Activated T-cell treated with anti-CD3 and anti-CD28 coated beads, Interleukin-2, amount 50 U/mL, for 72 hours (primary cell): ENCODE measurements at regions not wholly inside any gene's neighbourhood (a gene's known extent, or its start where the extent isn't known, plus 50 kb on each side); places are given as distances from the start of the nearest gene placed in this dataset.

ENCODE experiments used
- ATAC-seq, 2 donors: fragments of 150-1000 bp; cut with Tn5 transposase; replicated peaks in 1 of 2; 2 replicates each; pipeline ENCODE4 v1.10.0; 2021; ENCODE audit warnings: moderate library complexity in 2 of 2, mild to moderate bottlenecking in 1 of 2
- DNase-seq, 2 donors: peaks; one replicate each; pipeline ENCODE4 v3.0.0; 2021 to 2022; ENCODE audit warnings: mixed read lengths in 1 of 2
- H3K27ac Mint-ChIP-seq: one replicate; pipeline ENCODE4 v1.8.0; 2022; ENCODE audit warnings: mild to moderate bottlenecking, moderate library complexity, mixed read lengths
- H3K27me3 Mint-ChIP-seq: one replicate; pipeline ENCODE4 v1.8.0; 2022; ENCODE audit warnings: low read depth, mixed read lengths
- H3K36me3 Mint-ChIP-seq, 2 donors: one replicate each; pipeline ENCODE4 v1.8.0; 2022; ENCODE audit warnings: mixed read lengths in 2 of 2, mild to moderate bottlenecking in 1 of 2; ENCODE audit not compliant: insufficient read depth in 2 of 2
- H3K4me1 Mint-ChIP-seq: one replicate; pipeline ENCODE4 v1.8.0; 2022; ENCODE audit warnings: low read depth, mixed read lengths
- H3K4me3 Mint-ChIP-seq, 2 donors: one replicate each; pipeline ENCODE4 v1.8.0; 2022; ENCODE audit warnings: mild to moderate bottlenecking in 2 of 2, mixed read lengths in 2 of 2, moderate library complexity in 2 of 2
- H3K9me3 Mint-ChIP-seq, 2 donors: one replicate each; pipeline ENCODE4 v1.8.0; 2022; ENCODE audit warnings: mixed read lengths in 2 of 2

DNA sequence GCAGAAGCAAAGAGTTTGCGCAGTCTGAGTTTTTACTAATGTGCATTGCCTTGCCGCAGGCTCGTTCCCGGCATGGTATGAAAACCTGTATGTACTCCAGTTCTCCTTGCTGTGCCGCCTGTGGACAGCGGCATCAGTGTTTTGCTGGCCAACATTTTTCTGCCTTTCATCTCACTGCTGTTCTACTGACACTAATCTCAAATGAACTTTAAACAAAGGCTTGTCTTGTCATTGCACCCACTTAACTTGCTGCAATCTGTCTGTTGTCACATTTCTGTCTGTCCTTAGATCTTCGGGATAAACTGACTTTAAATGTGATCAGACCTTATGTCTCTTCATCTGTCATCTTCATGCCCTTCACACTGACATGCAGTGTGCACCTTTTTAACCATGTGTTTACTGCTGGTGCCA lies 71.7 kb upstream of the ZNRF2 start:
- ATAC-seq (no peak), DNase-seq (no peak)
- Mint-ChIP-seq H3K9me3 (no peaks in the 10 kb centered on the region), H3K4me1 (no peaks in the 10 kb centered on the region), H3K27me3 (peaks cover 13% of the 10 kb centered on the region), H3K4me3 (no peak overlapping the region), H3K36me3 (no peaks in the 10 kb centered on the region), H3K27ac (no peak overlapping the region)

DNA sequence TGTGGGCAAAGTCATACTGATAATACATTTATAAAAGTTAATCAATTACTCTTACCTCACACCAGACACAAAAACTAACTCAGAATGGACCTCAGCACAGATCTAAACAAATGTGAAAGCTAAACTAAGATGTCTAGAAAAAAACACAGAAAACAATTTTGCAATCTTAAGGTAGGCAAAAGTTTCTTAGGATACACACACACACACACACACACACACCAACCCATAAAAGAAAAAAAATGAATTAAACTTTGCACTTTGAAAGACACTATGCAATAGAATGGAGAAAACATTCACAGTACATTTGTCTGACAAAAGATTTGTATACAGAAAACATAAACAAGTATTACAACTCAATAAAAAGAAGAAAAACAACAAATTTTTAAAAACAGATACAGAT lies 70.8 kb upstream of the ZNRF2 start:
- Mint-ChIP-seq H3K27me3 (peaks cover 13% of the 10 kb centered on the region), H3K27ac (no peak overlapping the region), H3K9me3 (no peaks in the 10 kb centered on the region), H3K4me1 (no peaks in the 10 kb centered on the region), H3K4me3 (no peak overlapping the region), H3K36me3 (no peaks in the 10 kb centered on the region)
- ATAC-seq (no peak), DNase-seq (no peak)

GRCh38 chr7:30214651-30215137 lies 69.7 kb upstream of the ZNRF2 start:
- peaks cover 0 to 2% of the 10 kb centered on the region in 2 donors for H3K36me3 Mint-ChIP-seq
- no peak overlapping the region for H3K4me3 Mint-ChIP-seq
- H3K27me3 Mint-ChIP-seq = peaks cover 11% of the 10 kb centered on the region
- DNase-seq = no peak
- no peak overlapping the region for H3K27ac Mint-ChIP-seq
- no peak for ATAC-seq
- peaks cover 0 to 4% of the 10 kb centered on the region in 2 donors for H3K9me3 Mint-ChIP-seq
- H3K4me1 Mint-ChIP-seq = no peaks in the 10 kb centered on the region

DNA sequence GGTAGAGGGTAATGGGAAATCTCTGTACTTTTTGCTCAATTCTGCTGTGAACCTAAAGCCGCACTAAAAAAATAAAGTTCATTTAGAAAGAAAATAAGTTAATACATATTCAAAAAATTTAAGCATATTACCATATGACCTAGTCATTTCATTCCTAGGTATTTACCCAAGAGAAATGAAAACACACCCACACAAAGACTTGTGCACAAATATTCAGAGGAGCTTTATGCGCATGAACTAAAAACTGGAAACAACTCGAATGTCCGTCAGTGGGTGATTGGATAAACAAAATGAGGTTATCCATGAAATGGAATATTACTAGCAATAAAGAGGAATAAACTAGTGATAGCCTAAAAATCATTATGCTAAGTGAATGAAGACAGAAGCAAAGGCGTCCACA lies 62.6 kb upstream of the ZNRF2 start:
- peaks cover 14% of the 10 kb centered on the region for H3K4me1 Mint-ChIP-seq

DNA sequence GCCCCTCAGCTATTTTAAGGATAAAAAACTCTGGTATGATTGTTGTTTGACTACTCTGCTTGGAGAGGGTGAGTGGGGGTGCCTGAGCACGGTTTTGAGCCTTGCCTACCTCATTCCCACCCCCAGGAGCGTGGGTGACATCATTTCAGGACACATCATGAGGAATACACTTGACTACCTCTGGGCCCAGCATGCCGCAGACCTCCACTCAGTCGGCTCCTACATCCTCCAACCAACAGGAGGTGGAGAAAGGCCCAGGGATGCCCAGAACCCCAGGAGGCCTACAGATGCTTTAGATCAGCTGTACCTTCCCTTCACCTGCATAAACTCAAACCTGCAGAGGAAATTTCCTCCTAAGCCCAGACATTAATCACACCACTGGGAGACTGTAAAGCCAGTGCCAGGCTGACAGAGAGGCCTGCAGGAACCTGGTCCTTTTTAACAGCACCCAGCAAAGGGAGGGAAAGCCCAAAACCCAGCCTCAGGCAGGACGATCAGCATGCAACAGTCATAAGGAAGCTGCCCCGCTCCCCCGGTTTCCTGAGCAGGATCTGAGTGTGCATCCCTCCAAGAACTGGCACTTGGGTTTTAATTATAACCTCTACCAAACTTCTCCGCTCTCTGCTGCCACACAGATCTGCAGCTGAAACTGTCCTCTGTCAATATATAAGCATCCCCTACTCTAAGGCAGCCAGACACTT lies 61.7 kb upstream of the ZNRF2 start:
- H3K9me3 Mint-ChIP-seq = peaks cover 0 to 6% of the 10 kb centered on the region in 2 donors
- ATAC-seq = peak in 1 of 2 donors; percentile 64

More for the DNA sequence above, 62.6 kb upstream of the ZNRF2 start:
- Mint-ChIP-seq H3K9me3 (peaks cover 0 to 6% of the 10 kb centered on the region in 2 donors), H3K27me3 (no peaks in the 10 kb centered on the region), H3K4me3 (no peak overlapping the region), H3K36me3 (peaks cover 0 to 2% of the 10 kb centered on the region in 2 donors), H3K27ac (no peak overlapping the region)
- no peak for ATAC-seq
- DNase-seq = no peak

DNA sequence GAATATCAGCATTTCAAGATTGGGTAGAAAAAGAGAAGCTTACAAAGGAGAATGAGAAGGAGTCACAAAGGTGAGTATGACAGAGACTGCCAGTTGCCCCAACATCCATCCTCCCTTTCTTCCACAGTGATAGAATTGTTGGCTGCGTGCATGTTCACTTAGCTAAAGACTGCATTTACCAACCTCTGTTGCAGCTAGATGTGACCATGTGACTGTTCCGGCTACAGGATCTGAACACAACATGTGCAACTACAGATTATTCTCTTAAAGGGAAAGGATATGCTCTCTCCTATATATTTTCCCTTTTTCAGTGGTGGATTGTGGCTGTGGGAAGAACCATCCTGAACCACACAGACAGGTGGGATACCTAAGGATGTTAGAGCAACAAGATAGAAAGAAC lies 60.5 kb upstream of the ZNRF2 start:
- H3K27me3 Mint-ChIP-seq = no peaks in the 10 kb centered on the region
- H3K4me3 Mint-ChIP-seq = no peak overlapping the region
- H3K36me3 Mint-ChIP-seq = peaks cover 0 to 2% of the 10 kb centered on the region in 2 donors
- no peak for ATAC-seq
- H3K27ac Mint-ChIP-seq = no peak overlapping the region
- peaks cover 14% of the 10 kb centered on the region for H3K4me1 Mint-ChIP-seq
- no peak for DNase-seq
- peaks cover 0 to 6% of the 10 kb centered on the region in 2 donors for H3K9me3 Mint-ChIP-seq

More for the DNA sequence above, 61.7 kb upstream of the ZNRF2 start:
- no peaks in the 10 kb centered on the region for H3K27me3 Mint-ChIP-seq
- H3K4me1 Mint-ChIP-seq = peaks cover 14% of the 10 kb centered on the region
- DNase-seq = peak in 1 of 2 donors; percentile 5
- no peak overlapping the region for H3K27ac Mint-ChIP-seq
- peaks cover 0 to 2% of the 10 kb centered on the region in 2 donors for H3K36me3 Mint-ChIP-seq
- H3K4me3 Mint-ChIP-seq = no peak overlapping the region

- peaks cover 14% of the 10 kb centered on the region for H3K4me1 Mint-ChIP-seq
- peaks cover 0 to 3% of the 10 kb centered on the region in 2 donors for H3K9me3 Mint-ChIP-seq
- H3K27me3 Mint-ChIP-seq = no peaks in the 10 kb centered on the region
- DNase-seq (no peak), ATAC-seq (peak; percentile 53 to 79)
- no peak overlapping the region for H3K4me3 Mint-ChIP-seq
- H3K36me3 Mint-ChIP-seq = no peaks in the 10 kb centered on the region
- no peak overlapping the region for H3K27ac Mint-ChIP-seq
These were observed 59.8 kb upstream of the ZNRF2 start for GRCh38 chr7:30224511-30225062.

DNA sequence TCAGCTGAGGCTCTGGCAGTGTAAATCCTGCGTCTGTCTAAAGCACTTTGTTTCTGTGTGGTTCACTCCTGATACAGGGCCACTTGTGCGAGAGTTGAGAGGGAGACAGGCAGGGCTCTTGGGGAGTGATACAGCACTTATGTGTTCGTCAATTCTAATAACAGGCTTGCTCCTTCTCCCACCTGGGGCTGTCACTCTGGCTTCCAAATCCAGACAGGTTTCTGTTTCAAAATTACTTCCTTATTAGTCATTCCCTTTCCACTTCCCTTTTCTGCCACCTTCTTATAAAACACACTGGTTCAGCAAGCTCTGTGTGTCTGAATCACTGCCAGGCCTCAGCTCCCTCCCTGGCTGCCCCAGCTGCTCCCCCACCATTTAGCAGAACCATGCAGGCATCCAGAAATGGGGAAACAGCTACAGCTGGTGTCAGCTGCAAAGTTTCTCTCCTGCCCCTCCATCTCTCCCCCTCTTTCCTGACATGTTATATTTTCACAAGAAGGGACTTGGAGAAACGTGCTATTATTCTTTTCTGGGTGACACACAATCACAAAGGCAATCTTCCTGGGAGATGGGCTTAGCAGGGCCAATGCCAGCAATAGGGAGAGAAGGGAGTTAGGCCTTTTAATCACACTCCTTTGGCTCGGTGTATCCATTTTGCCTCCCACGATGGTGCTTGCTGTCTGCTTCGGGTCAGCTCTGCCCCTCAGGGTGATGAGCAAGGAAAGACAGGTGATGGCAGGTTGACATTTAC lies 58.4 kb upstream of the ZNRF2 start:
- Mint-ChIP-seq H3K36me3 (no peaks in the 10 kb centered on the region), H3K4me3 (no peak overlapping the region), H3K27me3 (peaks cover 5% of the 10 kb centered on the region), H3K9me3 (no peaks in the 10 kb centered on the region), H3K27ac (peak overlapping the region; percentile 35), H3K4me1 (peaks cover 14% of the 10 kb centered on the region)
- DNase-seq = no peak
- peak; percentile 46 to 54 for ATAC-seq

- DNase-seq = no peak
- Mint-ChIP-seq H3K27me3 (peaks cover 12% of the 10 kb centered on the region), H3K27ac (no peak overlapping the region), H3K9me3 (no peaks in the 10 kb centered on the region), H3K36me3 (no peaks in the 10 kb centered on the region), H3K4me3 (no peak overlapping the region), H3K4me1 (peaks cover 14% of the 10 kb centered on the region)
- no peak for ATAC-seq
These were observed 57.7 kb upstream of the ZNRF2 start for GRCh38 chr7:30226614-30227268.

DNA sequence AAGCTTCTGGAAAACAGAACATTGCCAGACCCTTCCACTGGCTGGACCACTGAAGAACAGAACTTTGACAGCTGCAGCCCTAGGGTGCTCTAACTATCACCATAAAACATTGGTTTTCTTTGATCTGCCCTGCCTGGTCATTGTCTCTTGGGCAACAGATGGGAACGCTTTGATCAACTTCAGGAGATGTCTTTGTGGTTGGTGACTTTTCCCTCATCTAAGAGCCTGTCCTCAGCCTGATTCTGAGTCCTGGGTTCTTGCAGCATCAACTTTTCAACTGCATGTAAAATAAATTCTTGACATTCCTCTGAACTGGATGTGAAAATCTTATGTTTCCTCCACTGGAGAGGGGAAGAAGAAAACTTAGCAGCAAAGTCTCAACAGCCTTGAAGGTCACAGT lies 53.1 kb upstream of the ZNRF2 start:
- no peaks in the 10 kb centered on the region for H3K9me3 Mint-ChIP-seq
- no peak for DNase-seq
- no peak for ATAC-seq
- H3K27me3 Mint-ChIP-seq = peaks cover 14% of the 10 kb centered on the region
- H3K36me3 Mint-ChIP-seq = no peaks in the 10 kb centered on the region
- H3K27ac Mint-ChIP-seq = no peak overlapping the region
- H3K4me3 Mint-ChIP-seq = no peak overlapping the region
- H3K4me1 Mint-ChIP-seq = peaks cover 2% of the 10 kb centered on the region

GRCh38 chr7:30232391-30232790 lies 52.0 kb upstream of the ZNRF2 start:
- DNase-seq (no peak), ATAC-seq (no peak)
- no peaks in the 10 kb centered on the region for H3K4me1 Mint-ChIP-seq
- H3K9me3 Mint-ChIP-seq = no peaks in the 10 kb centered on the region
- no peak overlapping the region for H3K4me3 Mint-ChIP-seq
- peaks cover 14% of the 10 kb centered on the region for H3K27me3 Mint-ChIP-seq
- no peak overlapping the region for H3K27ac Mint-ChIP-seq
- no peaks in the 10 kb centered on the region for H3K36me3 Mint-ChIP-seq
